Endodermal cell (in vitro differentiated cells): ENCODE measurements at regions not wholly inside any gene's neighbourhood (a gene's known extent, or its start where the extent isn't known, plus 50 kb on each side); places are given as distances from the start of the nearest gene placed in this dataset.
"Not testable (repeated sequence)": the region's sequence is repeated elsewhere in the genome, so short reads cannot be mapped to it uniquely, and the experiment has no call there.

Source experiments
- DNase-seq: peaks from one replicate; pipeline ENCODE4 v3.0.0-alpha.2; 2017
- H3K27ac ChIP-seq: 2 replicates; pipeline ENCODE4 v1.5.1; 2013; ENCODE audit warnings: mild to moderate bottlenecking, low read depth, low read length, moderate library complexity
- H3K27me3 ChIP-seq: 2 replicates; pipeline ENCODE4 v1.6.1; 2013; ENCODE audit warnings: mild to moderate bottlenecking, low read length, moderate library complexity; ENCODE audit not compliant: insufficient read depth, control insufficient read depth, poor library complexity, severe bottlenecking
- H3K36me3 ChIP-seq: 2 replicates; pipeline ENCODE4 v1.7.0; 2013; ENCODE audit warnings: mild to moderate bottlenecking, low read length, moderate library complexity; ENCODE audit not compliant: control insufficient read depth, insufficient read depth
- H3K4me1 ChIP-seq: one replicate; pipeline ENCODE4 v1.7.0; 2013; ENCODE audit warnings: low read length; ENCODE audit not compliant: control insufficient read depth, insufficient read depth
- H3K4me3 ChIP-seq: 2 replicates; pipeline ENCODE4 v1.5.1; 2013; ENCODE audit warnings: mild to moderate bottlenecking, low read length, moderate library complexity
- H3K9ac ChIP-seq: 2 replicates; pipeline ENCODE4 v1.6.1; 2013; ENCODE audit warnings: mild to moderate bottlenecking, low read length, moderate library complexity; ENCODE audit not compliant: poor library complexity, severe bottlenecking; ENCODE audit errors: extremely low read depth
- H3K9me3 ChIP-seq: 2 replicates; pipeline ENCODE4 v1.6.1; 2013; ENCODE audit warnings: mild to moderate bottlenecking, low read length, moderate library complexity; ENCODE audit not compliant: control insufficient read depth
- H3K27ac Mint-ChIP-seq: 2 replicates; pipeline ENCODE4 v1.8.0; 2020; ENCODE audit warnings: mixed read lengths
- H3K27me3 Mint-ChIP-seq: 2 replicates; pipeline ENCODE4 v1.8.0; 2021; ENCODE audit warnings: mild to moderate bottlenecking, mixed read lengths; ENCODE audit not compliant: insufficient read depth
- H3K36me3 Mint-ChIP-seq: 2 replicates; pipeline ENCODE4 v1.8.0; 2020; ENCODE audit warnings: low read depth, mixed read lengths
- H3K4me1 Mint-ChIP-seq: 2 replicates; pipeline ENCODE4 v1.8.0; 2020; ENCODE audit warnings: mixed read lengths
- H3K4me3 Mint-ChIP-seq: 2 replicates; pipeline ENCODE4 v1.8.0; 2020; ENCODE audit warnings: mild to moderate bottlenecking, moderate library complexity, mixed read lengths
- H3K9me3 Mint-ChIP-seq: 2 replicates; pipeline ENCODE4 v1.8.0; 2020; ENCODE audit warnings: mild to moderate bottlenecking, mixed read lengths
- CTCF ChIP-seq: fragments of 200-600 bp; sonication (generic); conservative IDR thresholded peaks from 2 replicates; pipeline ENCODE4 v1.5.0; 2021; ENCODE audit warnings: antibody characterized with exemption, mild to moderate bottlenecking
- WGBS, 2 experiments: methylation state at CpG; one replicate each; pipeline versions ENCODE4 v1.1.5 to v1.1.7; 2013; ENCODE audit warnings: missing lambda C conversion rate in 2 of 2, mixed read lengths in 1 of 2; ENCODE audit not compliant: insufficient coverage in 1 of 2, insufficient read length in 1 of 2; 5-methylcytosine and 5-hydroxymethylcytosine counted together

GRCh38 chr22:33144721-33145120, 86.5 kb upstream of the SYN3 start:
- H3K27me3 Mint-ChIP-seq, result peaks cover 20% of the 10 kb centered on the region
- no peak overlapping the region for H3K9ac ChIP-seq
- H3K4me3 Mint-ChIP-seq, result no peak overlapping the region
- H3K4me3 ChIP-seq, result no peak overlapping the region
- no peaks in the 10 kb centered on the region for H3K27me3 ChIP-seq
- H3K36me3 Mint-ChIP-seq, result no peaks in the 10 kb centered on the region
- peaks cover 4% of the 10 kb centered on the region for H3K9me3 ChIP-seq
- WGBS, 2 experiments, result 80% methylated on average over 1 of the region's 1 CpG; no CpG with 5 or more reads in 1 of the 2 experiments
- no peaks in the 10 kb centered on the region for H3K36me3 ChIP-seq
- H3K4me1 Mint-ChIP-seq, result no peaks in the 10 kb centered on the region
- H3K4me1 ChIP-seq, result no peaks in the 10 kb centered on the region
- no peak for TF ChIP-seq CTCF
- DNase-seq, result no peak
- no peaks in the 10 kb centered on the region for H3K9me3 Mint-ChIP-seq
- no peak overlapping the region for H3K27ac ChIP-seq
- H3K27ac Mint-ChIP-seq, result no peak overlapping the region

- H3K36me3 Mint-ChIP-seq, result no peaks in the 10 kb centered on the region
- no peaks in the 10 kb centered on the region for H3K27me3 ChIP-seq
- H3K4me1 ChIP-seq, result no peaks in the 10 kb centered on the region
- H3K4me3 ChIP-seq, result no peak overlapping the region
- 75 to 86% methylated on average over 2 to 4 of the region's 4 CpGs for WGBS, 2 experiments
- peaks cover 28% of the 10 kb centered on the region for H3K27me3 Mint-ChIP-seq
- no peak overlapping the region for H3K9ac ChIP-seq
- H3K9me3 Mint-ChIP-seq, result peaks cover 15% of the 10 kb centered on the region
- no peak overlapping the region for H3K27ac ChIP-seq
- no peaks in the 10 kb centered on the region for H3K9me3 ChIP-seq
- no peaks in the 10 kb centered on the region for H3K4me1 Mint-ChIP-seq
- no peak for TF ChIP-seq CTCF
- no peak for DNase-seq
- H3K36me3 ChIP-seq, result no peaks in the 10 kb centered on the region
- no peak overlapping the region for H3K27ac Mint-ChIP-seq
- no peak overlapping the region for H3K4me3 Mint-ChIP-seq
Measured at GRCh38 chr22:33142282-33143055, 84.3 kb upstream of the SYN3 start.

GRCh38 chr22:33139937-33140336, 81.8 kb upstream of the SYN3 start:
- no peaks in the 10 kb centered on the region for H3K27me3 ChIP-seq
- no peaks in the 10 kb centered on the region for H3K9me3 ChIP-seq
- Mint-ChIP-seq H3K27me3 (peaks cover 29% of the 10 kb centered on the region), H3K9me3 (peaks cover 32% of the 10 kb centered on the region), H3K4me1 (no peaks in the 10 kb centered on the region), H3K36me3 (no peaks in the 10 kb centered on the region), H3K4me3 (no peak overlapping the region), H3K27ac (no peak overlapping the region)
- H3K4me1 ChIP-seq, result no peaks in the 10 kb centered on the region
- H3K27ac ChIP-seq, result no peak overlapping the region
- peak; percentile 19 for TF ChIP-seq CTCF
- no peak overlapping the region for H3K4me3 ChIP-seq
- H3K36me3 ChIP-seq, result no peaks in the 10 kb centered on the region
- DNase-seq, result no peak
- no peak overlapping the region for H3K9ac ChIP-seq

GRCh38 chr22:33138333-33138732, 80.2 kb upstream of the SYN3 start:
- not testable (repeated sequence) for H3K4me3 ChIP-seq, H3K36me3 Mint-ChIP-seq, H3K27me3 ChIP-seq, H3K4me3 Mint-ChIP-seq, H3K4me1 Mint-ChIP-seq, H3K4me1 ChIP-seq, H3K27ac ChIP-seq, H3K9ac ChIP-seq, H3K27ac Mint-ChIP-seq, H3K36me3 ChIP-seq, DNase-seq, H3K9me3 ChIP-seq
- 67% methylated on average over 5 of the region's 5 CpGs; no CpG with 5 or more reads in 1 of the 2 experiments for WGBS, 2 experiments
- H3K9me3 Mint-ChIP-seq, result peaks cover 32% of the 10 kb centered on the region
- peaks cover 28% of the 10 kb centered on the region for H3K27me3 Mint-ChIP-seq
